GM19351 (cell line): ENCODE measurements at regions not wholly inside any gene's neighbourhood (a gene's known extent, or its start where the extent isn't known, plus 50 kb on each side); places are given as distances from the start of the nearest gene placed in this dataset.
"Not testable (repeated sequence)": the region's sequence is repeated elsewhere in the genome, so short reads cannot be mapped to it uniquely, and the experiment has no call there.

Source experiments
- ATAC-seq: cut with Tn5 transposase; IDR thresholded peaks from one replicate; pipeline ENCODE4 v1.9.1; 2021; ENCODE audit warnings: mild to moderate bottlenecking, moderate library complexity; ENCODE audit not compliant: unreplicated experiment

- no peak for ATAC-seq
These were observed 330.8 kb downstream of the NUP35 start for GRCh38 chr2:183455056-183455455.

- ATAC-seq = no peak
These were observed 331.9 kb downstream of the NUP35 start for GRCh38 chr2:183456177-183456576.

GRCh38 chr2:183458460-183458859, 334.2 kb downstream of the NUP35 start:
- no peak for ATAC-seq

GRCh38 chr2:183459466-183459865, 335.2 kb downstream of the NUP35 start:
- no peak for ATAC-seq

GRCh38 chr2:183463821-183464220, 339.6 kb downstream of the NUP35 start:
- ATAC-seq = no peak

GRCh38 chr2:183465048-183465447, 340.8 kb downstream of the NUP35 start:
- no peak for ATAC-seq

- no peak for ATAC-seq
These were observed 350.9 kb downstream of the NUP35 start for GRCh38 chr2:183474912-183475695.

- no peak for ATAC-seq
These were observed 352.2 kb downstream of the NUP35 start for GRCh38 chr2:183476490-183476889.

- no peak for ATAC-seq
These were observed 353.1 kb downstream of the NUP35 start for GRCh38 chr2:183477296-183477695.

GRCh38 chr2:183478941-183479595, 354.8 kb downstream of the NUP35 start:
- not testable (repeated sequence) for ATAC-seq

GRCh38 chr2:183487326-183487725, 363.1 kb downstream of the NUP35 start:
- ATAC-seq = no peak

GRCh38 chr2:183488421-183488820, 364.2 kb downstream of the NUP35 start:
- no peak for ATAC-seq

GRCh38 chr2:183490489-183490888, 366.2 kb downstream of the NUP35 start:
- ATAC-seq = no peak

GRCh38 chr2:183490914-183491313, 366.7 kb downstream of the NUP35 start:
- no peak for ATAC-seq

GRCh38 chr2:183493040-183493439, 368.8 kb downstream of the NUP35 start:
- no peak for ATAC-seq

GRCh38 chr2:183495079-183495478, 370.8 kb downstream of the NUP35 start:
- ATAC-seq = no peak

GRCh38 chr2:183495589-183496267, 371.5 kb downstream of the NUP35 start:
- ATAC-seq = peak; percentile 100

- no peak for ATAC-seq
These were observed 373.6 kb downstream of the NUP35 start for GRCh38 chr2:183497861-183498260.

- peak; percentile 99 for ATAC-seq
These were observed 381.7 kb downstream of the NUP35 start for GRCh38 chr2:183505911-183506310.

- no peak for ATAC-seq
These were observed 386.9 kb downstream of the NUP35 start for GRCh38 chr2:183511154-183511553.

- no peak for ATAC-seq
These were observed 395.3 kb downstream of the NUP35 start for GRCh38 chr2:183519371-183520056.
